ENCODE measurements at regions not wholly inside any gene's neighbourhood (a gene's known extent, or its start where the extent isn't known, plus 50 kb on each side); places are given as distances from the start of the nearest gene placed in this dataset.
A peak's percentile ranks its signal among the peaks of the same experiment; 100 is the strongest.

- no peak overlapping the region for H3K27ac ChIP-seq
- DNase-seq (ENCODE audit: low spot score): no peak
- ChIA-PET POLR2A (ENCODE audit: low non-redundant PET) (no interaction called here), CTCF (no interaction called here)
- TF ChIP-seq, protein P1, sequence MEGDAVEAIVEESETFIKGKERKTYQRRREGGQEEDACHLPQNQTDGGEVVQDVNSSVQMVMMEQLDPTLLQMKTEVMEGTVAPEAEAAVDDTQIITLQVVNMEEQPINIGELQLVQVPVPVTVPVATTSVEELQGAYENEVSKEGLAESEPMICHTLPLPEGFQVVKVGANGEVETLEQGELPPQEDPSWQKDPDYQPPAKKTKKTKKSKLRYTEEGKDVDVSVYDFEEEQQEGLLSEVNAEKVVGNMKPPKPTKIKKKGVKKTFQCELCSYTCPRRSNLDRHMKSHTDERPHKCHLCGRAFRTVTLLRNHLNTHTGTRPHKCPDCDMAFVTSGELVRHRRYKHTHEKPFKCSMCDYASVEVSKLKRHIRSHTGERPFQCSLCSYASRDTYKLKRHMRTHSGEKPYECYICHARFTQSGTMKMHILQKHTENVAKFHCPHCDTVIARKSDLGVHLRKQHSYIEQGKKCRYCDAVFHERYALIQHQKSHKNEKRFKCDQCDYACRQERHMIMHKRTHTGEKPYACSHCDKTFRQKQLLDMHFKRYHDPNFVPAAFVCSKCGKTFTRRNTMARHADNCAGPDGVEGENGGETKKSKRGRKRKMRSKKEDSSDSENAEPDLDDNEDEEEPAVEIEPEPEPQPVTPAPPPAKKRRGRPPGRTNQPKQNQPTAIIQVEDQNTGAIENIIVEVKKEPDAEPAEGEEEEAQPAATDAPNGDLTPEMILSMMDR (conservative IDR thresholded peaks at IDR 0.05; ENCODE audit: low read depth): no peak
Measured at GRCh38 chr6:22942403-22942802, 373.0 kb downstream of the HDGFL1 start.

GRCh38 chr6:22943327-22943726 is 374.0 kb downstream of the HDGFL1 start:
- POLR2A ChIA-PET (ENCODE audit: low non-redundant PET): no interaction called here
- DNase-seq (ENCODE audit: low spot score): no peak
- TF ChIP-seq, protein P1 (conservative IDR thresholded peaks at IDR 0.05; ENCODE audit: low read depth): no peak
- no peak overlapping the region for H3K27ac ChIP-seq
- CTCF ChIA-PET: no interaction called here

DNA sequence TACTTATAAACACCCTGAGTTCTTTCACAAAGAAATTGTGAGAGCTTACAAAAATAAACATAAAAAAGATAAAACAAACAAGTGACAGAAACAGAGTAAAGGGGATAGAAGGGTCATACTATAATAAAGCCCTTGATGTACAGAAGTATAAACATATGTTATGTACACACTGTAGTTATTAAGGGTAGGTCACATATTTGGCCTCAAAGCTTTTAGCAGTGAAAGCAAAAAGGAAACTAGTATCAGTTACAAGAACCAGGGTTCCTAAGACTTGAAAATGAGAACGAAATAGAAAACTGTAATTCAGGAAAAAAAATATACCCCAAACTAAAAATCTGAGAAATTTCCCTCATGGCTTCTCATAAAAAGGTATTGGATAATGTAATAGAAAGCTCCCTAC is 380.6 kb downstream of the HDGFL1 start:
- POLR2A ChIA-PET (ENCODE audit: low non-redundant PET): no interaction called here
- DNase-seq (ENCODE audit: low spot score): no peak
- TF ChIP-seq, protein P1 (conservative IDR thresholded peaks at IDR 0.05; ENCODE audit: low read depth): no peak
- CTCF ChIA-PET: no interaction called here
- no peak overlapping the region for H3K27ac ChIP-seq

DNA sequence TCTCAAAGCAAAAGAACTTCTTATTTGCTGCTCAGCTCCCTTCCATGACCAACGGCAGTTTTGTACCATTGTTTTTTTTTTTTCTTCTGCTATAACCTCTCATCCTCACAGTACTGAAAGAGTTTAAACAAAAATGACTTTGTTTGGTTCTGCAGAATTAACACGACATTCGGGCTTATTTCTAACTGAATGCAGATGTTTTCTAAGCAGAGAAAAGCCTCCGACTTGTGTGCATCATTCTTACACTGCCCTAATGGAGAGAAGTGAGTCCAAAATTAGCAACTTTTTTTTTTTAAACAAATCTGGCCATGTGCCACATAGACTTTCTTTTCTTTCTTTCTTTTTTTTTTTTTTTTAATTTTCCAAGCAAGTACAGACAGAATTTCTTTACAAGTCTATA is 382.7 kb downstream of the HDGFL1 start:
- H3K27ac ChIP-seq: no peak overlapping the region
- no peak for DNase-seq (ENCODE audit: low spot score)
- ChIA-PET CTCF (no interaction called here), POLR2A (ENCODE audit: low non-redundant PET) (no interaction called here)
- TF ChIP-seq, protein P1 (conservative IDR thresholded peaks at IDR 0.05; ENCODE audit: low read depth): no peak

DNA sequence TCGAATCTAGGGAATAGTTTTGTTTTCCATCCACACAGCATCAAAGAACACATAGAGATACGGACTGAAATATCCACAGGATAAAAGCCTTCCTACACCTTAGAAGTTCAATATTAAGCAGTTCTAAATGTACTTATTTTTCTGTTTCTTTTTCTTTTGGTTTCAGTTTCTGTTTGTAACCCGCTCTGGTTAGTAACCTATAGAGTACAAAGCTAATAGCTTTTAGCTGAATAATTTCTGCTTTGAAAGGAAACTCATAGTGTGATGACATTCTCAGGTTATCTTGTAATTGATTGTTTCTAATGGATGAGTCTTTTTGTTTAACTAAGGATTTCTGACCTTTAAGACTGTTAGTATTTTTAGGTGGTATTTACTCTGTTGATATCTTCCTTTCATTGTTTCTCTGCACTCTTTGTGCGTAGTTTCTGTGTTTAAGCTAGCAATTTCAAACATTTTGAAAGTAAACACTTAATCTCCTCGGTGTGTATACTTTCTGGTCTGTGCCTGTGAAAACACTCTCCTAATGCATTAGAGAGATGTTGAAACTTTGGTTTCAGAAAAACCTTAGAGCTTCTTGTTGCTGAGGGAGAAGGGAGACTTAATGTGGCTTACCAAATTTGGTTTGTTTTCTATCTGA is 385.5 kb downstream of the HDGFL1 start:
- POLR2A ChIA-PET (ENCODE audit: low non-redundant PET): no interaction called here
- no peak overlapping the region for H3K27ac ChIP-seq
- TF ChIP-seq, protein P1 (conservative IDR thresholded peaks at IDR 0.05; ENCODE audit: low read depth): no peak
- DNase-seq (ENCODE audit: low spot score): peak; percentile 5
- CTCF ChIA-PET: interaction anchor here (0.5 to 0.7 kb wide), 3 partner anchors 309 to 489 kb away, joined by 3 read pairs; no protein-coding TSS in a partner anchor

DNA sequence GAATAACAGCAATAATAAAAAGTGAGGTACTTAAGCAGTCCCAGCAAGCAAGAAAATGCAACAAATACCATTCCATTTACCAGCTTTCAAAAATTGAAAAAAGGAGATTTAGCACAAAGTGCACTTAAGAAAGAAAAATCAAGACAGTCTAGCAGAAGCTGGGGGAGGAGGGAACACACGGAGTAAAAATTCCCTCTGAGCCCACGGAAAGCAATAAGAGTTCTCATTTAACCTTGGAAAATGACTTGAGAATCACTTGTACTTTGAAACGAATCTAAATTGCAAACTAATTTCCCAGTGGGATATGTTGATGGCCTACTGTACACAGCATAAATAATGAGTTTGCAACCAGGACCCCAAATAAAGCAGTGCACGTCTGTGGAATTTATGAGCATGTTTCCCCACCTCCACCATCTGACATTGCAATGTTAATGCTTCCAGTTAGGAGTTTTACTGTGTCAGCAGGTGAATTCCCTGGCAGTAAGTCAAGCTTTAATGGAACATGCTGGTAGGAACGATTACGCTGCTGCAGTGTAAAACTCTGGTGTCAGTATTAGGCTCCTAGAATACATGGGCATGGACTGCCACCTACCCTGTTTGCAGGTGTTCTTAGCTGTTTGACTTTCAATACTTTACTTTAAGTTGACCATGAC is 386.8 kb downstream of the HDGFL1 start:
- POLR2A ChIA-PET (ENCODE audit: low non-redundant PET): no interaction called here
- TF ChIP-seq, protein P1 (conservative IDR thresholded peaks at IDR 0.05; ENCODE audit: low read depth): no peak
- CTCF ChIA-PET: interaction anchor here (0.6 kb wide), 1 partner anchor 432 kb away, joined by 3 read pairs; no protein-coding TSS in a partner anchor
- H3K27ac ChIP-seq: no peak overlapping the region
- DNase-seq (ENCODE audit: low spot score): no peak
